Fibroblast of lung (primary cell): ENCODE measurements at regions not wholly inside any gene's neighbourhood (a gene's known extent, or its start where the extent isn't known, plus 50 kb on each side); places are given as distances from the start of the nearest gene placed in this dataset.

Source experiments
- DNase-seq, 2 donors: peaks; one replicate each; pipeline versions ENCODE4 v3.0.0 to v3.0.0-alpha.2; 2010; ENCODE audit warnings: low read depth in 2 of 2
- H2AFZ ChIP-seq: 2 replicates; pipeline ENCODE4 v1.5.1; 2012; ENCODE audit warnings: low read length, control low read depth, inconsistent platforms
- H3K27ac ChIP-seq: 2 replicates; pipeline ENCODE4 v1.5.1; 2011; ENCODE audit warnings: low read length, control low read depth; ENCODE audit not compliant: insufficient read depth
- H3K27me3 ChIP-seq: 2 replicates; pipeline ENCODE4 v1.5.1; 2011; ENCODE audit warnings: mild to moderate bottlenecking, low read length; ENCODE audit not compliant: control insufficient read depth, insufficient read depth
- H3K36me3 ChIP-seq: 2 replicates; pipeline ENCODE4 v1.5.1; 2011; ENCODE audit warnings: low read length; ENCODE audit not compliant: control insufficient read depth, insufficient read depth
- H3K4me1 ChIP-seq: 2 replicates; pipeline ENCODE4 v1.5.1; 2011; ENCODE audit warnings: low read length; ENCODE audit not compliant: control insufficient read depth, insufficient read depth; ENCODE audit errors: extremely low read depth
- H3K4me2 ChIP-seq: 2 replicates; pipeline ENCODE4 v1.5.1; 2011; ENCODE audit warnings: low read length, control low read depth; ENCODE audit not compliant: insufficient read depth; ENCODE audit errors: extremely low read depth
- H3K4me3 ChIP-seq, 4 experiments: fragments of 200-600 bp in 1 of 4; sonication (generic) in 1 of 4; replicated peaks in 1 of 4; 2 replicates each; pipeline ENCODE4 v1.5.1; 2011 to 2016; ENCODE audit warnings: low read length in 4 of 4, low read depth in 3 of 4, mild to moderate bottlenecking in 3 of 4, control low read depth in 2 of 4, inconsistent platforms in 1 of 4, mixed read lengths in 1 of 4; ENCODE audit not compliant: insufficient read depth in 1 of 4; ENCODE audit errors: control extremely low read depth in 1 of 4
- H3K79me2 ChIP-seq: 2 replicates; pipeline ENCODE4 v1.5.1; 2012; ENCODE audit warnings: mild to moderate bottlenecking, low read length, inconsistent platforms; ENCODE audit not compliant: control insufficient read depth, insufficient read depth
- H3K9ac ChIP-seq: 2 replicates; pipeline ENCODE4 v1.5.1; 2011; ENCODE audit warnings: mild to moderate bottlenecking, low read length, control low read depth; ENCODE audit not compliant: insufficient read depth
- H3K9me3 ChIP-seq: 2 replicates; pipeline ENCODE4 v1.5.1; 2012; ENCODE audit warnings: low read depth, low read length; ENCODE audit not compliant: control insufficient read depth, insufficient read depth
- H4K20me1 ChIP-seq: 2 replicates; pipeline ENCODE4 v1.5.1; 2011; ENCODE audit warnings: low read length; ENCODE audit not compliant: control insufficient read depth, insufficient read depth; ENCODE audit errors: extremely low read depth
- CTCF ChIP-seq, 2 donors: IDR thresholded peaks in 1 of 2; conservative IDR thresholded peaks in 1 of 2; 1 replicate in 1 of 2; 2 replicates in 1 of 2; pipeline ENCODE4 v1.5.1; 2011 to 2012; ENCODE audit warnings: low read length in 2 of 2, control low read depth in 1 of 2, inconsistent platforms in 1 of 2, low read depth in 1 of 2, mild to moderate bottlenecking in 1 of 2
- EZH2 ChIP-seq: IDR thresholded peaks from 2 replicates; pipeline ENCODE4 v1.5.1; 2012; ENCODE audit warnings: low read length, control low read depth, mild to moderate bottlenecking; ENCODE audit errors: missing control alignments

GRCh38 chr14:97172644-97173043 lies 375.5 kb downstream of the VRK1 start:
- Histone ChIP-seq H3K4me3 (no peak overlapping the region), H3K4me1 (no peaks in the 10 kb centered on the region), H4K20me1 (no peaks in the 10 kb centered on the region), H3K9ac (no peak overlapping the region), H2AFZ (no peak overlapping the region), H3K36me3 (no peaks in the 10 kb centered on the region), H3K27ac (no peak overlapping the region), H3K9me3 (no peaks in the 10 kb centered on the region), H3K79me2 (no peaks in the 10 kb centered on the region), H3K27me3 (no peaks in the 10 kb centered on the region), H3K4me2 (no peak overlapping the region)
- TF ChIP-seq CTCF (conservative IDR thresholded peaks at IDR 0.05 in 1 of 2, IDR thresholded peaks at IDR 0.05 in 1 of 2; ENCODE audit: low read depth in 1 of 2, low read length in 2 of 2) = no peak
- no peak for TF ChIP-seq EZH2
- no peak for DNase-seq

- Histone ChIP-seq H3K79me2 (no peaks in the 10 kb centered on the region), H3K36me3 (no peaks in the 10 kb centered on the region), H4K20me1 (no peaks in the 10 kb centered on the region), H3K4me3 (no peak overlapping the region), H3K9ac (no peak overlapping the region), H3K27ac (no peak overlapping the region), H3K4me2 (no peak overlapping the region), H3K27me3 (no peaks in the 10 kb centered on the region), H2AFZ (no peak overlapping the region), H3K4me1 (no peaks in the 10 kb centered on the region), H3K9me3 (peaks cover 11% of the 10 kb centered on the region)
- DNase-seq = peak in 1 of 2 donors; percentile 12
- TF ChIP-seq CTCF (conservative IDR thresholded peaks at IDR 0.05 in 1 of 2, IDR thresholded peaks at IDR 0.05 in 1 of 2; ENCODE audit: low read depth in 1 of 2, low read length in 2 of 2) (no peak), EZH2 (no peak)
These were observed 379.8 kb downstream of the VRK1 start for GRCh38 chr14:97177016-97177415.

GRCh38 chr14:97177635-97178034 lies 380.5 kb downstream of the VRK1 start:
- no peak overlapping the region for H3K27ac ChIP-seq
- DNase-seq = no peak
- no peak overlapping the region for H3K9ac ChIP-seq
- H3K36me3 ChIP-seq = no peaks in the 10 kb centered on the region
- peaks cover 11% of the 10 kb centered on the region for H3K9me3 ChIP-seq
- H3K4me3 ChIP-seq = no peak overlapping the region
- H3K4me1 ChIP-seq = no peaks in the 10 kb centered on the region
- TF ChIP-seq EZH2 (no peak), CTCF (conservative IDR thresholded peaks at IDR 0.05 in 1 of 2, IDR thresholded peaks at IDR 0.05 in 1 of 2; ENCODE audit: low read depth in 1 of 2, low read length in 2 of 2) (no peak)
- H3K79me2 ChIP-seq = no peaks in the 10 kb centered on the region
- no peak overlapping the region for H3K4me2 ChIP-seq
- H2AFZ ChIP-seq = no peak overlapping the region
- H4K20me1 ChIP-seq = no peaks in the 10 kb centered on the region
- no peaks in the 10 kb centered on the region for H3K27me3 ChIP-seq
